HG03025 (cell line): ENCODE measurements at regions not wholly inside any gene's neighbourhood (a gene's known extent, or its start where the extent isn't known, plus 50 kb on each side); places are given as distances from the start of the nearest gene placed in this dataset.

ENCODE experiments used
- ATAC-seq: cut with Tn5 transposase; IDR thresholded peaks from one replicate; pipeline ENCODE4 v1.9.1; 2021; ENCODE audit warnings: mild to moderate bottlenecking, moderate library complexity; ENCODE audit not compliant: unreplicated experiment, low FRiP score

- ATAC-seq: no peak
Measured at GRCh38 chr2:14563324-14563723, 69.2 kb upstream of the LRATD1 start.

- no peak for ATAC-seq
Measured at GRCh38 chr2:14565666-14566065, 66.9 kb upstream of the LRATD1 start.

GRCh38 chr2:14567561-14567960 is 65.0 kb upstream of the LRATD1 start:
- ATAC-seq: no peak

GRCh38 chr2:14569294-14569693 is 63.2 kb upstream of the LRATD1 start:
- no peak for ATAC-seq

- ATAC-seq: no peak
Measured at GRCh38 chr2:14572633-14573032, 59.9 kb upstream of the LRATD1 start.

- ATAC-seq: no peak
Measured at GRCh38 chr2:14577843-14578242, 54.7 kb upstream of the LRATD1 start.
